ENCODE measurements at regions not wholly inside any gene's neighbourhood (a gene's known extent, or its start where the extent isn't known, plus 50 kb on each side); places are given as distances from the start of the nearest gene placed in this dataset.
"Not testable (repeated sequence)": the region's sequence is repeated elsewhere in the genome, so short reads cannot be mapped to it uniquely, and the experiment has no call there.

GRCh38 chr12:42713566-42713965 is 124.0 kb upstream of the PRICKLE1 start:
- TF ChIP-seq REST (IDR thresholded peaks at IDR 0.05; ENCODE audit: insufficient replicate concordance, low read depth); POLR2AphosphoS5 (IDR thresholded peaks at IDR 0.05; ENCODE audit: low read depth); GABPA (IDR thresholded peaks at IDR 0.05; ENCODE audit: low read depth): not testable (repeated sequence)
- TF ChIP-seq, protein P1, sequence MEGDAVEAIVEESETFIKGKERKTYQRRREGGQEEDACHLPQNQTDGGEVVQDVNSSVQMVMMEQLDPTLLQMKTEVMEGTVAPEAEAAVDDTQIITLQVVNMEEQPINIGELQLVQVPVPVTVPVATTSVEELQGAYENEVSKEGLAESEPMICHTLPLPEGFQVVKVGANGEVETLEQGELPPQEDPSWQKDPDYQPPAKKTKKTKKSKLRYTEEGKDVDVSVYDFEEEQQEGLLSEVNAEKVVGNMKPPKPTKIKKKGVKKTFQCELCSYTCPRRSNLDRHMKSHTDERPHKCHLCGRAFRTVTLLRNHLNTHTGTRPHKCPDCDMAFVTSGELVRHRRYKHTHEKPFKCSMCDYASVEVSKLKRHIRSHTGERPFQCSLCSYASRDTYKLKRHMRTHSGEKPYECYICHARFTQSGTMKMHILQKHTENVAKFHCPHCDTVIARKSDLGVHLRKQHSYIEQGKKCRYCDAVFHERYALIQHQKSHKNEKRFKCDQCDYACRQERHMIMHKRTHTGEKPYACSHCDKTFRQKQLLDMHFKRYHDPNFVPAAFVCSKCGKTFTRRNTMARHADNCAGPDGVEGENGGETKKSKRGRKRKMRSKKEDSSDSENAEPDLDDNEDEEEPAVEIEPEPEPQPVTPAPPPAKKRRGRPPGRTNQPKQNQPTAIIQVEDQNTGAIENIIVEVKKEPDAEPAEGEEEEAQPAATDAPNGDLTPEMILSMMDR (IDR thresholded peaks at IDR 0.05; ENCODE audit: insufficient read depth, low read length), result not testable (repeated sequence)

All from HL-60 (cell line).